ENCODE measurements at regions not wholly inside any gene's neighbourhood (a gene's known extent, or its start where the extent isn't known, plus 50 kb on each side); places are given as distances from the start of the nearest gene placed in this dataset.

- TF ChIP-seq POLR2AphosphoS5 (IDR thresholded peaks at IDR 0.05) (no peak), CTCF (IDR thresholded peaks at IDR 0.05) (no peak), POLR2A (IDR thresholded peaks at IDR 0.05) (no peak), EP300 (IDR thresholded peaks at IDR 0.05) (no peak)
- intact Hi-C loops (cut with DNase I; ENCODE audit: low total_unique reads): no loop called here
- Histone ChIP-seq H3K4me3 (no peak overlapping the region), H3K36me3 (no peaks in the 10 kb centered on the region), H3K9me3 (no peaks in the 10 kb centered on the region), H3K4me1 (peaks cover 0 to 3% (median 0%) of the 10 kb centered on the region in 4 donors), H3K27me3 (no peaks in the 10 kb centered on the region), H3K27ac (no peak overlapping the region)
- no peak for DNase-seq
Observed at GRCh38 chr3:162670181-162670580, 1173.6 kb downstream of the OTOL1 start.

- intact Hi-C loops (cut with DNase I; ENCODE audit: low total_unique reads): no loop called here
- DNase-seq: no peak
- H3K27me3 ChIP-seq: no peaks in the 10 kb centered on the region
- H3K36me3 ChIP-seq: no peaks in the 10 kb centered on the region
- H3K4me1 ChIP-seq: no peaks in the 10 kb centered on the region
- no peaks in the 10 kb centered on the region for H3K9me3 ChIP-seq
- H3K4me3 ChIP-seq: no peak overlapping the region
- WGBS, 5 donors: 61 to 83% (median 79%) methylated on average over 1 of the region's 1 CpG
- no peak overlapping the region for H3K27ac ChIP-seq
- TF ChIP-seq POLR2A (IDR thresholded peaks at IDR 0.05) (no peak), EP300 (IDR thresholded peaks at IDR 0.05) (no peak), CTCF (IDR thresholded peaks at IDR 0.05) (no peak), POLR2AphosphoS5 (IDR thresholded peaks at IDR 0.05) (no peak)
Observed at GRCh38 chr3:162677475-162677874, 1180.9 kb downstream of the OTOL1 start.

GRCh38 chr3:162678941-162679340 is 1182.3 kb downstream of the OTOL1 start:
- no peak for TF ChIP-seq EP300 (IDR thresholded peaks at IDR 0.05)
- TF ChIP-seq POLR2A (IDR thresholded peaks at IDR 0.05): no peak
- TF ChIP-seq POLR2AphosphoS5 (IDR thresholded peaks at IDR 0.05): no peak
- TF ChIP-seq CTCF (IDR thresholded peaks at IDR 0.05): no peak
- DNase-seq: peak in 1 of 2 donors; percentile 22
- Histone ChIP-seq H3K36me3 (no peaks in the 10 kb centered on the region), H3K27ac (no peak overlapping the region), H3K9me3 (no peaks in the 10 kb centered on the region), H3K4me1 (no peaks in the 10 kb centered on the region), H3K27me3 (no peaks in the 10 kb centered on the region), H3K4me3 (no peak overlapping the region)
- intact Hi-C loops (cut with DNase I; ENCODE audit: low total_unique reads): no loop called here
- 46 to 55% (median 50%) methylated on average over 2 of the region's 2 CpGs for WGBS, 5 donors

DNA sequence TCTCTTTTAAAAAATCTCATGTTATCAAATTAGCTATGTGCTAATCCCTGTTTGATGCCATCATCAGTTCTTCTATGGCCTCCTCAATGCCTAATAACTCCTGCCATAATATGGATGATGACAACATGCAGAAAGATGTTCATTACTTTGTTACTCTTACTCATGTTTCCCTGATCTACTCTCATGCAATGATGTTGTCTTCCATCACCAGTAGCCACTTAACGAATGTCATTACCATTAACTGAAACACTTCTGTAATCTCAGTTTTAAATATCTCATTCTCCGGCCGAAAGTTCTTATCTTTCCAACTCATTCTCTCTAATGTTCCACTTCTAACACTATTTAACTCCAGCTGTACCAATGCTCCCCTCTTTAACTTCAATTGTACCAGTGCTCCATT is 1187.7 kb downstream of the OTOL1 start:
- DNase-seq: no peak
- Histone ChIP-seq H3K4me3 (no peak overlapping the region), H3K36me3 (no peaks in the 10 kb centered on the region), H3K4me1 (no peaks in the 10 kb centered on the region), H3K27me3 (no peaks in the 10 kb centered on the region), H3K9me3 (no peaks in the 10 kb centered on the region), H3K27ac (no peak overlapping the region)
- WGBS, 5 donors: 48 to 57% (median 49%) methylated on average over 3 of the region's 3 CpGs
- intact Hi-C loops (cut with DNase I; ENCODE audit: low total_unique reads): no loop called here
- TF ChIP-seq EP300 (IDR thresholded peaks at IDR 0.05) (no peak), POLR2AphosphoS5 (IDR thresholded peaks at IDR 0.05) (no peak)

DNA sequence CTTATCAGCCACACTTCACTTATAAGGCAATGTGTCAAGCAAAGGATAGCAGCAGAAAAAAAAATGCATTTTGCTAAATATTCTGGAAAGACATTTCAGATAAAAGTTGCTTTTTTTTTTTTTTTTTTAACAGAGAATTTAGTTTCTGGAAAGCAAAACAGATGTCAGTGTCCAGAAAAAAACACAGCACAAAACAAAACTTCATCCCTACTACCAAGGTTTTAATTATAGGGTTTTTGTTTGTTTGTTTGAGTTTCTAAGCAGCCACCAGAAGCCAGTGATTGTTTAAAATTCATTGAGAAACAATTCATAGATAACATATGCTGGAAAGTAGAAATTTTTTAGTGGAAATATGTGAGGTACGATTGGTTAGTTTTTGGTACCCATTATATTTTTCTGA is 1202.7 kb downstream of the OTOL1 start:
- no peaks in the 10 kb centered on the region for H3K36me3 ChIP-seq
- DNase-seq: peak in 1 of 2 donors; percentile 11
- TF ChIP-seq POLR2AphosphoS5 (IDR thresholded peaks at IDR 0.05): no peak
- no peak overlapping the region for H3K27ac ChIP-seq
- no peaks in the 10 kb centered on the region for H3K9me3 ChIP-seq
- H3K4me3 ChIP-seq: no peak overlapping the region
- intact Hi-C loops (cut with DNase I; ENCODE audit: low total_unique reads): no loop called here
- no peaks in the 10 kb centered on the region for H3K4me1 ChIP-seq
- H3K27me3 ChIP-seq: no peaks in the 10 kb centered on the region
- WGBS, 5 donors: 58 to 78% (median 73%) methylated on average over 1 of the region's 1 CpG
